Stimulated activated CD4-positive, alpha-beta T cell treated with anti-CD3 and anti-CD28 coated beads, Interleukin-2, amount 100 ng/mL, for 48 hours (primary cell): ENCODE measurements at regions not wholly inside any gene's neighbourhood (a gene's known extent, or its start where the extent isn't known, plus 50 kb on each side); places are given as distances from the start of the nearest gene placed in this dataset.
"Not testable (repeated sequence)": the region's sequence is repeated elsewhere in the genome, so short reads cannot be mapped to it uniquely, and the experiment has no call there.

Source experiments
- DNase-seq, 2 donors: peaks; one replicate each; pipeline ENCODE4 v3.0.0-alpha.2; 2020

- no peak for DNase-seq
These were observed 72.6 kb upstream of the VWC2 start for GRCh38 chr7:49700841-49701240.

- DNase-seq, result no peak
These were observed 71.3 kb upstream of the VWC2 start for GRCh38 chr7:49702099-49702498.

- no peak for DNase-seq
These were observed 70.1 kb upstream of the VWC2 start for GRCh38 chr7:49703337-49703736.

GRCh38 chr7:49703881-49704280, 69.6 kb upstream of the VWC2 start:
- DNase-seq, result no peak

GRCh38 chr7:49706106-49706505, 67.3 kb upstream of the VWC2 start:
- no peak for DNase-seq

- no peak for DNase-seq
These were observed 65.5 kb upstream of the VWC2 start for GRCh38 chr7:49707891-49708290.

GRCh38 chr7:49708590-49708989, 64.8 kb upstream of the VWC2 start:
- no peak for DNase-seq

- not testable (repeated sequence) for DNase-seq
These were observed 62.2 kb upstream of the VWC2 start for GRCh38 chr7:49711072-49711723.

GRCh38 chr7:49714182-49714581, 59.3 kb upstream of the VWC2 start:
- no peak for DNase-seq

- DNase-seq, result no peak
These were observed 58.0 kb upstream of the VWC2 start for GRCh38 chr7:49715486-49715885.

- no peak for DNase-seq
These were observed 55.9 kb upstream of the VWC2 start for GRCh38 chr7:49717547-49717946.

GRCh38 chr7:49718760-49719159, 54.7 kb upstream of the VWC2 start:
- DNase-seq, result no peak

- no peak for DNase-seq
These were observed 52.0 kb upstream of the VWC2 start for GRCh38 chr7:49721441-49721840.
